Stimulated activated CD4-positive, alpha-beta T cell treated with anti-CD3 and anti-CD28 coated beads, Interleukin-15, amount 100 ng/mL, for 24 hours (primary cell): ENCODE measurements at regions not wholly inside any gene's neighbourhood (a gene's known extent, or its start where the extent isn't known, plus 50 kb on each side); places are given as distances from the start of the nearest gene placed in this dataset.
"Not testable (repeated sequence)": the region's sequence is repeated elsewhere in the genome, so short reads cannot be mapped to it uniquely, and the experiment has no call there.

Source experiments
- DNase-seq: peaks from one replicate; pipeline ENCODE4 v3.0.0-alpha.2; 2020

- no peak for DNase-seq
These were observed 146.2 kb upstream of the LAMA2 start for GRCh38 chr6:128736780-128737179.

GRCh38 chr6:128731249-128732165 is 151.4 kb upstream of the LAMA2 start:
- DNase-seq: no peak

- DNase-seq: no peak
These were observed 155.4 kb upstream of the LAMA2 start for GRCh38 chr6:128727500-128727899.

GRCh38 chr6:128725271-128726233 is 157.4 kb upstream of the LAMA2 start:
- peak; percentile 45 for DNase-seq

- DNase-seq: no peak
These were observed 158.2 kb upstream of the LAMA2 start for GRCh38 chr6:128724738-128725137.

- DNase-seq: no peak
These were observed 159.3 kb upstream of the LAMA2 start for GRCh38 chr6:128723667-128724066.

- no peak for DNase-seq
These were observed 162.0 kb upstream of the LAMA2 start for GRCh38 chr6:128720891-128721290.

GRCh38 chr6:128719786-128720185 is 163.2 kb upstream of the LAMA2 start:
- DNase-seq: no peak

- DNase-seq: no peak
These were observed 169.5 kb upstream of the LAMA2 start for GRCh38 chr6:128713461-128713860.

GRCh38 chr6:128712898-128713297 is 170.0 kb upstream of the LAMA2 start:
- no peak for DNase-seq

GRCh38 chr6:128711149-128711548 is 171.8 kb upstream of the LAMA2 start:
- no peak for DNase-seq

GRCh38 chr6:128710315-128710714 is 172.6 kb upstream of the LAMA2 start:
- DNase-seq: no peak

- DNase-seq: no peak
These were observed 178.3 kb upstream of the LAMA2 start for GRCh38 chr6:128704601-128705000.

- DNase-seq: not testable (repeated sequence)
These were observed 179.1 kb upstream of the LAMA2 start for GRCh38 chr6:128703794-128704193.

- DNase-seq: no peak
These were observed 176.6 kb upstream of the PTPRK start for GRCh38 chr6:128696691-128697689.

GRCh38 chr6:128694303-128695009 is 174.1 kb upstream of the PTPRK start:
- no peak for DNase-seq

- no peak for DNase-seq
These were observed 169.7 kb upstream of the PTPRK start for GRCh38 chr6:128690063-128690462.

GRCh38 chr6:128686084-128686483 is 165.7 kb upstream of the PTPRK start:
- DNase-seq: no peak

GRCh38 chr6:128676456-128676855 is 156.1 kb upstream of the PTPRK start:
- DNase-seq: no peak

- no peak for DNase-seq
These were observed 151.6 kb upstream of the PTPRK start for GRCh38 chr6:128672023-128672422.

- no peak for DNase-seq
These were observed 147.0 kb upstream of the PTPRK start for GRCh38 chr6:128667339-128667858.
